ENCODE measurements at regions not wholly inside any gene's neighbourhood (a gene's known extent, or its start where the extent isn't known, plus 50 kb on each side); places are given as distances from the start of the nearest gene placed in this dataset.

DNA sequence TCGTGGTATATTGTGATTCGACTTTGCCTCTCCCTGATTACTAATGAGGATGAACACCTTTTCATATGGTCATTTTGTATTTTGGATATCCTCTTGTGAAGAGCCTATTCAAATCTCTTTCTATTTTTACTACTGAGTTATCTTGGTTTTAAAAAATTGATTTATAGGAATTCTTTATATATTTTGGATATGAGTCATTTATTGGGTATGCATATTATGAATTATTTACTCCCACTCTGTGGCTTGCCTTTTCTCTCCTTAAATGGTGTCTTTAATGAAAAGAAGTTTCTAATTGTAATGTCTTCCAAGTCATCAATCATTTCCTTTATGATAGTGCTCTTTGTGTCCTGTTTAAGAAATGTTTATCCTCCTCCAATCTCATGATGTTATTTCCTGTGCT is 191.5 kb upstream of the DPH6 start:
- TF ChIP-seq, protein P1, sequence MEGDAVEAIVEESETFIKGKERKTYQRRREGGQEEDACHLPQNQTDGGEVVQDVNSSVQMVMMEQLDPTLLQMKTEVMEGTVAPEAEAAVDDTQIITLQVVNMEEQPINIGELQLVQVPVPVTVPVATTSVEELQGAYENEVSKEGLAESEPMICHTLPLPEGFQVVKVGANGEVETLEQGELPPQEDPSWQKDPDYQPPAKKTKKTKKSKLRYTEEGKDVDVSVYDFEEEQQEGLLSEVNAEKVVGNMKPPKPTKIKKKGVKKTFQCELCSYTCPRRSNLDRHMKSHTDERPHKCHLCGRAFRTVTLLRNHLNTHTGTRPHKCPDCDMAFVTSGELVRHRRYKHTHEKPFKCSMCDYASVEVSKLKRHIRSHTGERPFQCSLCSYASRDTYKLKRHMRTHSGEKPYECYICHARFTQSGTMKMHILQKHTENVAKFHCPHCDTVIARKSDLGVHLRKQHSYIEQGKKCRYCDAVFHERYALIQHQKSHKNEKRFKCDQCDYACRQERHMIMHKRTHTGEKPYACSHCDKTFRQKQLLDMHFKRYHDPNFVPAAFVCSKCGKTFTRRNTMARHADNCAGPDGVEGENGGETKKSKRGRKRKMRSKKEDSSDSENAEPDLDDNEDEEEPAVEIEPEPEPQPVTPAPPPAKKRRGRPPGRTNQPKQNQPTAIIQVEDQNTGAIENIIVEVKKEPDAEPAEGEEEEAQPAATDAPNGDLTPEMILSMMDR (tag by site-specific recombination; IDR thresholded peaks at IDR 0.05), result no peak
- no peak for TF ChIP-seq ZFP37 (tag by site-specific recombination; IDR thresholded peaks at IDR 0.05)
- no peak for TF ChIP-seq ZNF121 (tag by site-specific recombination; IDR thresholded peaks at IDR 0.05)
- TF ChIP-seq ZNF18 (tag by site-specific recombination; IDR thresholded peaks at IDR 0.05), result no peak
- TF ChIP-seq ZNF274 (IDR thresholded peaks at IDR 0.05; ENCODE audit: low read length), result no peak
- TF ChIP-seq ZNF274 (tag by site-specific recombination; IDR thresholded peaks at IDR 0.05; ENCODE audit: borderline replicate concordance), result no peak
- TF ChIP-seq SP2 (tag by site-specific recombination; IDR thresholded peaks at IDR 0.05), result no peak
- no peak for TF ChIP-seq ZNF792 (tag by site-specific recombination; IDR thresholded peaks at IDR 0.05)
- TF ChIP-seq KLF9 (tag by site-specific recombination; IDR thresholded peaks at IDR 0.05; ENCODE audit: low read depth), result no peak
- TF ChIP-seq ATF2 (tag by site-specific recombination; IDR thresholded peaks at IDR 0.05; ENCODE audit: low read depth), result no peak

All from HEK293 (cell line).